ENCODE measurements at regions not wholly inside any gene's neighbourhood (a gene's known extent, or its start where the extent isn't known, plus 50 kb on each side); places are given as distances from the start of the nearest gene placed in this dataset.
"Not testable (repeated sequence)": the region's sequence is repeated elsewhere in the genome, so short reads cannot be mapped to it uniquely, and the experiment has no call there.

GRCh38 chr6:85948481-85948880 is 305.8 kb upstream of the SYNCRIP start:
- H3K4me1 ChIP-seq, result no peaks in the 10 kb centered on the region
- H3K4me3 ChIP-seq, result no peak overlapping the region
- no peaks in the 10 kb centered on the region for H3K36me3 ChIP-seq
- H3K9me3 ChIP-seq (replicated peaks), result no peaks in the 10 kb centered on the region; the same call in 1 of the 2 replicates
- H3K27ac ChIP-seq, result no peak overlapping the region
- DNase-seq, result no peak
- H3K27me3 ChIP-seq, result no peaks in the 10 kb centered on the region

DNA sequence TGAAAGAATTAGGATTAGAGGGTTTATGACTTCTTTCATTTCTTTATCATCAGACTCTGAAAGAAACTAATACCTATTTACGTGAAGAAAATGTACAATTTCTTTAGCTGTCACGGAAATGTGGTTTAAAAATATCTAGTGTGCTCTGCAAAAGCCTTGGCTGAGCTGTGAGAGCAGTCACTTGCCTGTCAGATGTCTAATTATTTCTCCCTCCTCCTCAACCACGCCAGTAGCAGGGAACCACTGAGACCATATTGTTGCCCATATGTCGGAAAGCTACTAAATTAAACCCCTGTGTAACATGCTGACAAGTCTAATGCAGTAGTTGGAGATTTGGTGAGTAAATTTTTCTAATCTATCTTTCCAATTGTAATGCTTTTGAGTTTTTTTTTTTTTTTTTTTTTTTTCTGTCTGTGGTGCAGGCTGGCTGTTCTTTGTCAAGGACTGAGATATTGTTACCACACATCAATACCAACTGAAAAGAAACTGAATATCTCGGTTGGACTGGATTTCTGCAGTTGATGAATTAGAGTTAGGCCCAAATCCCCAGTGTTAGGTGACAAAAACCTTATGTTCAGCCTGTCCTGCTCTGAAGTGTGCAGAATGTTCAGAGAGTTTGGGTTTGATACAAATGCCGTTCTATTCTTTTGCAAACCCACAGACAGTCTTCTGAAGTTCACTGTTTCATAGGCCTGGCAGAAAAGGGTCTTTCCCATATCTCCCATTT is 302.9 kb upstream of the SYNCRIP start:
- H3K4me3 ChIP-seq, result no peak overlapping the region
- H3K4me1 ChIP-seq, result no peaks in the 10 kb centered on the region
- no peaks in the 10 kb centered on the region for H3K36me3 ChIP-seq
- no peaks in the 10 kb centered on the region for H3K9me3 ChIP-seq (replicated peaks)
- no peaks in the 10 kb centered on the region for H3K27me3 ChIP-seq
- no peak for DNase-seq
- no peak overlapping the region for H3K27ac ChIP-seq

DNA sequence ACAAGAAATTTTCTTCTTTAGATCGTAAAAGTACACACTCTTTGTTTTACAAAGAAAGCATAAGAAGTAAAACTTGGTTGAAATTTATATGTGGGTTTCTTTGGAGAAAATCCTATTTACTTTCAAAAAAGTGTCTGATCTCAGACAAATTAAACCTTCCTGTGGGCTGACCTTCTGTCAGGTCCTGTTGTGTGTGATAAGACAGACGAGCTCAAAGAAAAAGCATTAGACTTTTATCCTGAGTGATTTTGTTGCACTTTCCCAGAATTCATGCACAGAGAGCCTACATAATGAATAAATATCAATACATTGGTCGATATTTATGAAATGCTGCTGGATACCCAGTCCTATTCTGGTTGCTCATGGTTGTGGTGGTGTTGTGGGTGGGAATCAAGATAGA is 302.1 kb upstream of the SYNCRIP start:
- Histone ChIP-seq H3K9me3 (replicated peaks) (no peaks in the 10 kb centered on the region), H3K4me1 (no peaks in the 10 kb centered on the region), H3K27me3 (no peaks in the 10 kb centered on the region), H3K4me3 (no peak overlapping the region), H3K36me3 (no peaks in the 10 kb centered on the region), H3K27ac (no peak overlapping the region)
- DNase-seq, result no peak

DNA sequence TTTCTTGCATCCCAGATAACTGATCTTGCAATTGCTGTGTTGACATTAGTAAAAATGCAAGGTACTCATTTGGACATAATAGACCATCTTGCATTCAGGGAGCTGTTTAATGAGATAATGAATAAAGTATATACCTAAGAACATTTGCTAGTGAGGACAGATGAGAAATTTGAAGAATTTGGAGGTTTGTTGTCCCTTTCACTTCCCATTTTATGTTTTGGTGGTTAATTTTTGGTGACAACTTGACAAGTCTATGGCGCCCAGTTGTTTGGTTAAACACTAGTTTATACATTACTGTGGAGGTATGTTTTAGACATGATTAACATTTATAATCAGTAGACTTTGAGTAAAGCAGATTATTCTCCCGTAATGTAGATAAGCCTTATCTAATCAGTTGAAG is 300.2 kb upstream of the SYNCRIP start:
- H3K9me3 ChIP-seq (replicated peaks), result no peaks in the 10 kb centered on the region
- no peak for DNase-seq
- H3K4me3 ChIP-seq, result no peak overlapping the region
- no peaks in the 10 kb centered on the region for H3K27me3 ChIP-seq
- no peaks in the 10 kb centered on the region for H3K36me3 ChIP-seq
- H3K27ac ChIP-seq, result no peak overlapping the region
- no peaks in the 10 kb centered on the region for H3K4me1 ChIP-seq

GRCh38 chr6:85936916-85937315 is 294.2 kb upstream of the SYNCRIP start:
- no peaks in the 10 kb centered on the region for H3K36me3 ChIP-seq
- no peak for DNase-seq
- no peaks in the 10 kb centered on the region for H3K4me1 ChIP-seq
- H3K27me3 ChIP-seq, result no peaks in the 10 kb centered on the region
- H3K27ac ChIP-seq, result no peak overlapping the region
- H3K4me3 ChIP-seq, result no peak overlapping the region
- H3K9me3 ChIP-seq (replicated peaks), result no peaks in the 10 kb centered on the region

DNA sequence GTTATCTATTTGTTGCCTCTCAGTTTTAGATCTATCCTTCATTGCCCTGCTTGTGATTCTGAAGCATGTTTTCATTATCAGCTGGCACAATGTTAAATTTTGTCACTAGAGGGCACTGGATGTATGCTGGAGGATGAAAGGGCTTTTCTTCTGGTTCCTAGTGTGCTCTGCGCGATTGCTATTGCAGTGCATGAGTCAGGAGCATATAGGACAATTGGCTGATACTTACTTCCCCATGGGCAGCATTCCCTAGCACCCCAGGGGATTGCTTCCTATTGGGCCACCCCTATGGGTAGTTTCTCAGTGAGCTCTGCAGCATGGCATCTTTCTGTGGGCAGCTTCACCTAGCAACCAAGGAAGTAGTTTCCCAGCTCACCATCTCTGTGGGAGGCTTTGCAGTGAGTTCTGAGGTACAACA is 280.3 kb upstream of the SYNCRIP start:
- no peaks in the 10 kb centered on the region for H3K27me3 ChIP-seq
- no peaks in the 10 kb centered on the region for H3K9me3 ChIP-seq (replicated peaks)
- no peaks in the 10 kb centered on the region for H3K4me1 ChIP-seq
- H3K36me3 ChIP-seq, result no peaks in the 10 kb centered on the region
- H3K27ac ChIP-seq, result no peak overlapping the region
- H3K4me3 ChIP-seq, result no peak overlapping the region
- peak; percentile 16 to 69 for DNase-seq

DNA sequence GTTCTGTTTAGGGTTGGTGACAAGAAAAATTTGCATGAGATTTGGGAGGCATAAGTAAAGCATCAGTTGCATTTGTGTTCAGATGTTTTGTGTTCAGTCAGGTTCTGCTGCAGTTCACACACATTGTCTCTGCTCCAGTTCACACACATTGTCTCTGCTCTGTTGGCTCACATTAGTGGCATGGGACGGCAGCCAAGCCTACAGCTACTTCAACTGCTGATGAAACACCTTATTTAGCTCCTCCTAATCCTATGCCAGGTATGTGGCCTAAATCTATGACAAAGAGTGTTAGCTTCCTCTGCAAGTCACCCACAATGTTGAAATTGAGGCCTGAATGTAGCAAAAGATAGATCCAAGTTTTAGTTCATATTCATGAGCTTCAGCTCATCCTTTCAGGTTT is 278.1 kb upstream of the SYNCRIP start:
- no peaks in the 10 kb centered on the region for H3K9me3 ChIP-seq (replicated peaks)
- no peaks in the 10 kb centered on the region for H3K36me3 ChIP-seq
- H3K27me3 ChIP-seq, result no peaks in the 10 kb centered on the region
- H3K4me3 ChIP-seq, result no peak overlapping the region
- no peak for DNase-seq
- H3K27ac ChIP-seq, result no peak overlapping the region
- no peaks in the 10 kb centered on the region for H3K4me1 ChIP-seq

GRCh38 chr6:85917522-85917921 is 274.8 kb upstream of the SYNCRIP start:
- no peak for DNase-seq
- Histone ChIP-seq H3K4me1 (no peaks in the 10 kb centered on the region), H3K27ac (no peak overlapping the region), H3K36me3 (no peaks in the 10 kb centered on the region), H3K9me3 (replicated peaks) (no peaks in the 10 kb centered on the region), H3K4me3 (no peak overlapping the region), H3K27me3 (no peaks in the 10 kb centered on the region)

DNA sequence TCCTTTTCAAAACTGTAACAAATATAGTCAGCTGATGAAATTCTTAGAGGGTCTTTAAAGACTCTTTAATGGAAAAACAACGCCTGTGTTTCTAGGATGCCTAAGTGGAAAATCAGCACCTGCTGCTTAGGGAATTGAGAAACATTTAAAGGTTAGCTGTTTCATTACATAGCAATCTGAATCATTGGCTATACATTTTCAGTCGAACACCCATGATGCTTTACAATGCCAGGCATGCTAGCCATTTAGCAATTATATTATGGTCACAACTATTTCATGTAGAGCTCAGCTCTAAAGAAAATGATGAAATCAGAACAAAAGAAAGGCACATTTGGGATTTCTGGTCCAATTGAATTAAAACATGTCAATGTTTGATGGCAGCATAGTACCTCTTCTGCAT is 270.3 kb upstream of the SYNCRIP start:
- Histone ChIP-seq H3K27ac (no peak overlapping the region), H3K36me3 (no peaks in the 10 kb centered on the region), H3K9me3 (replicated peaks) (no peaks in the 10 kb centered on the region), H3K27me3 (no peaks in the 10 kb centered on the region), H3K4me1 (no peaks in the 10 kb centered on the region), H3K4me3 (no peak overlapping the region)
- DNase-seq, result peak in 1 of 2 experiments; percentile 14

DNA sequence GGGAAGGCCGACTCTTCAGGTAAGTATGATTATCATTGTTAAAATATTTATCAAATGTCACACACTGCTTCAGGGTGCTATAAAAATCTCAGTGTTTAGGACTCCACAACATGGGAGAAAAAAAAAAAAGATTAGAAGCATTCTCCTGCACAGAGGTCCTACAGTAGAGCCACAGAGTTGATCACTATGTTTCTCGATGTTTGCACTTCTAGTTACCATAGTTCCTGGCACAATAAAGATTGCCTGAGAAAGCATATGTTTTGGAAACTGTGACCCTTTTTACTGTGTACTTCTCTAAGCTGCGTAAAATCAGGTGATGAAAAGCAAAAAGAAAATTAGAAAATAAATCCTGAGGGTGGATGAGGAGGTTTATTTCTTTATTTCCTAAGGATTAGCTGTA is 269.9 kb upstream of the SYNCRIP start:
- DNase-seq, result peak in 1 of 2 experiments; percentile 15
- no peaks in the 10 kb centered on the region for H3K4me1 ChIP-seq
- H3K27me3 ChIP-seq, result no peaks in the 10 kb centered on the region
- no peak overlapping the region for H3K27ac ChIP-seq
- H3K36me3 ChIP-seq, result no peaks in the 10 kb centered on the region
- no peaks in the 10 kb centered on the region for H3K9me3 ChIP-seq (replicated peaks)
- no peak overlapping the region for H3K4me3 ChIP-seq

- Histone ChIP-seq H3K4me3 (no peak overlapping the region), H3K4me1 (no peaks in the 10 kb centered on the region), H3K36me3 (no peaks in the 10 kb centered on the region), H3K27me3 (no peaks in the 10 kb centered on the region), H3K27ac (no peak overlapping the region), H3K9me3 (replicated peaks) (no peaks in the 10 kb centered on the region)
- no peak for DNase-seq
These were observed 268.4 kb upstream of the SYNCRIP start for GRCh38 chr6:85911067-85911466.

- DNase-seq; H3K9me3 ChIP-seq (replicated peaks); H3K27ac ChIP-seq; H3K36me3 ChIP-seq; H3K4me1 ChIP-seq; H3K4me3 ChIP-seq; H3K27me3 ChIP-seq: not testable (repeated sequence)
These were observed 265.4 kb upstream of the SYNCRIP start for GRCh38 chr6:85908120-85908519.

- Histone ChIP-seq H3K4me3 (no peak overlapping the region), H3K36me3 (no peaks in the 10 kb centered on the region), H3K4me1 (no peaks in the 10 kb centered on the region), H3K27me3 (no peaks in the 10 kb centered on the region), H3K9me3 (replicated peaks) (0 out of 2 replicates have a peak, but pooled peaks cover under 1% of the 10 kb centered on the region), H3K27ac (no peak overlapping the region)
- DNase-seq, result no peak
These were observed 249.7 kb upstream of the SYNCRIP start for GRCh38 chr6:85892346-85892745.

GRCh38 chr6:85887461-85887860 is 244.8 kb upstream of the SYNCRIP start:
- no peaks in the 10 kb centered on the region for H3K36me3 ChIP-seq
- no peaks in the 10 kb centered on the region for H3K4me1 ChIP-seq
- no peak overlapping the region for H3K27ac ChIP-seq
- no peaks in the 10 kb centered on the region for H3K9me3 ChIP-seq (replicated peaks)
- no peak overlapping the region for H3K4me3 ChIP-seq
- DNase-seq, result no peak
- H3K27me3 ChIP-seq, result no peaks in the 10 kb centered on the region

GRCh38 chr6:85868685-85869084 is 226.0 kb upstream of the SYNCRIP start:
- H3K4me3 ChIP-seq, result no peak overlapping the region
- no peaks in the 10 kb centered on the region for H3K36me3 ChIP-seq
- H3K4me1 ChIP-seq, result no peaks in the 10 kb centered on the region
- no peaks in the 10 kb centered on the region for H3K9me3 ChIP-seq (replicated peaks)
- DNase-seq, result no peak
- no peak overlapping the region for H3K27ac ChIP-seq
- no peaks in the 10 kb centered on the region for H3K27me3 ChIP-seq

GRCh38 chr6:85867595-85867994 is 224.9 kb upstream of the SYNCRIP start:
- no peak overlapping the region for H3K27ac ChIP-seq
- H3K4me3 ChIP-seq, result no peak overlapping the region
- H3K27me3 ChIP-seq, result no peaks in the 10 kb centered on the region
- H3K36me3 ChIP-seq, result no peaks in the 10 kb centered on the region
- no peaks in the 10 kb centered on the region for H3K9me3 ChIP-seq (replicated peaks)
- H3K4me1 ChIP-seq, result no peaks in the 10 kb centered on the region
- DNase-seq, result no peak

All from SJCRH30 (cell line).